Activated T-helper 2 cell treated with anti-CD3 and anti-CD28 coated beads, Interferon-gamma antibody, Interleukin-2, Interleukin-4, amounts not matched to agents 10 μg/mL and 5 μg/mL and 100 μg/mL, durations not matched to agents 14 hours and 24 hours and 36 hours (primary cell): ENCODE measurements at regions not wholly inside any gene's neighbourhood (a gene's known extent, or its start where the extent isn't known, plus 50 kb on each side); places are given as distances from the start of the nearest gene placed in this dataset.

Experiments
- DNase-seq: peaks from one replicate; pipeline ENCODE4 v3.0.0; 2021; ENCODE audit warnings: low spot score
- H3K27ac Mint-ChIP-seq: one replicate; pipeline ENCODE4 v1.8.0; 2021; ENCODE audit warnings: mixed read lengths
- H3K27me3 Mint-ChIP-seq: one replicate; pipeline ENCODE4 v1.8.0; 2021; ENCODE audit warnings: low read depth, mixed read lengths
- H3K36me3 Mint-ChIP-seq: one replicate; pipeline ENCODE4 v1.8.0; 2021; ENCODE audit warnings: low read depth, mixed read lengths
- H3K4me1 Mint-ChIP-seq: one replicate; pipeline ENCODE4 v1.8.0; 2021; ENCODE audit warnings: low read depth, mixed read lengths
- H3K4me3 Mint-ChIP-seq: one replicate; pipeline ENCODE4 v1.8.0; 2021; ENCODE audit warnings: low read depth, mild to moderate bottlenecking, moderate library complexity, mixed read lengths
- H3K9me3 Mint-ChIP-seq: one replicate; pipeline ENCODE4 v1.8.0; 2021; ENCODE audit warnings: mixed read lengths
- intact Hi-C: fragments of 100-400 bp; cut with micrococcal nuclease; formaldehyde crosslinking; loops from one replicate; pipeline ENCODE4 v1.15.1; 2023

- peaks cover 24% of the 10 kb centered on the region for H3K36me3 Mint-ChIP-seq
- H3K4me3 Mint-ChIP-seq, result no peak overlapping the region
- DNase-seq, result no peak
- intact Hi-C loops, result loop anchor here (5.0 kb wide), 2 partner anchors 52 to 142 kb away; no protein-coding TSS in a partner anchor
- no peaks in the 10 kb centered on the region for H3K27me3 Mint-ChIP-seq
- H3K27ac Mint-ChIP-seq, result peak overlapping the region; percentile 53
- peaks cover 64% of the 10 kb centered on the region for H3K4me1 Mint-ChIP-seq
- H3K9me3 Mint-ChIP-seq, result peaks cover 14% of the 10 kb centered on the region
Measured at GRCh38 chr7:41874201-41874785, 171.4 kb upstream of the INHBA start.

- no peak for DNase-seq
- Mint-ChIP-seq H3K27ac (no peak overlapping the region), H3K4me3 (no peak overlapping the region), H3K4me1 (peaks cover 67% of the 10 kb centered on the region), H3K36me3 (peaks cover 20% of the 10 kb centered on the region), H3K9me3 (peaks cover 14% of the 10 kb centered on the region), H3K27me3 (no peaks in the 10 kb centered on the region)
- intact Hi-C loops, result loop anchor here (5.0 kb wide), 2 partner anchors 51 to 141 kb away; no protein-coding TSS in a partner anchor
Measured at GRCh38 chr7:41873741-41874140, 170.9 kb upstream of the INHBA start.

- Mint-ChIP-seq H3K27me3 (no peaks in the 10 kb centered on the region), H3K27ac (no peak overlapping the region), H3K4me3 (no peak overlapping the region), H3K9me3 (peaks cover 21% of the 10 kb centered on the region), H3K36me3 (peaks cover 20% of the 10 kb centered on the region), H3K4me1 (peaks cover 69% of the 10 kb centered on the region)
- no peak for DNase-seq
- intact Hi-C loops, result loop anchor here (5.0 kb wide), 2 partner anchors 51 to 141 kb away; no protein-coding TSS in a partner anchor
Measured at GRCh38 chr7:41872966-41873365, 170.1 kb upstream of the INHBA start.

GRCh38 chr7:41870461-41871138 is 167.7 kb upstream of the INHBA start:
- Mint-ChIP-seq H3K27me3 (no peaks in the 10 kb centered on the region), H3K27ac (peak overlapping the region; percentile 74), H3K4me1 (peaks cover 58% of the 10 kb centered on the region), H3K4me3 (no peak overlapping the region), H3K36me3 (peaks cover 25% of the 10 kb centered on the region), H3K9me3 (peaks cover 36% of the 10 kb centered on the region)
- intact Hi-C loops, result loop anchor here (1.0 to 5.0 kb wide), 3 partner anchors 11 to 138 kb away; no protein-coding TSS in a partner anchor
- DNase-seq, result no peak

GRCh38 chr7:41869997-41870396 is 167.1 kb upstream of the INHBA start:
- Mint-ChIP-seq H3K36me3 (peaks cover 26% of the 10 kb centered on the region), H3K27ac (peak overlapping the region; percentile 74), H3K9me3 (peaks cover 40% of the 10 kb centered on the region), H3K4me3 (peak overlapping the region; percentile 24), H3K27me3 (no peaks in the 10 kb centered on the region), H3K4me1 (peaks cover 52% of the 10 kb centered on the region)
- DNase-seq, result no peak
- intact Hi-C loops, result loop anchor here (1.0 to 5.0 kb wide), 3 partner anchors 11 to 138 kb away; no protein-coding TSS in a partner anchor

GRCh38 chr7:41869596-41869995 is 166.7 kb upstream of the INHBA start:
- H3K36me3 Mint-ChIP-seq, result peaks cover 26% of the 10 kb centered on the region
- no peak for DNase-seq
- H3K9me3 Mint-ChIP-seq, result peaks cover 41% of the 10 kb centered on the region
- H3K27ac Mint-ChIP-seq, result peak overlapping the region; percentile 35
- no peaks in the 10 kb centered on the region for H3K27me3 Mint-ChIP-seq
- intact Hi-C loops, result no loop called here
- H3K4me3 Mint-ChIP-seq, result no peak overlapping the region
- peaks cover 48% of the 10 kb centered on the region for H3K4me1 Mint-ChIP-seq

- Mint-ChIP-seq H3K4me1 (peaks cover 43% of the 10 kb centered on the region), H3K27ac (peak overlapping the region; percentile 35), H3K36me3 (peaks cover 27% of the 10 kb centered on the region), H3K9me3 (peaks cover 46% of the 10 kb centered on the region), H3K4me3 (no peak overlapping the region), H3K27me3 (no peaks in the 10 kb centered on the region)
- no peak for DNase-seq
- intact Hi-C loops, result no loop called here
Measured at GRCh38 chr7:41869091-41869490, 166.2 kb upstream of the INHBA start.

GRCh38 chr7:41867639-41868280 is 164.9 kb upstream of the INHBA start:
- Mint-ChIP-seq H3K27me3 (no peaks in the 10 kb centered on the region), H3K4me3 (no peak overlapping the region), H3K9me3 (peaks cover 51% of the 10 kb centered on the region), H3K27ac (no peak overlapping the region), H3K36me3 (peaks cover 28% of the 10 kb centered on the region), H3K4me1 (peaks cover 32% of the 10 kb centered on the region)
- intact Hi-C loops, result no loop called here
- no peak for DNase-seq

- Mint-ChIP-seq H3K27me3 (no peaks in the 10 kb centered on the region), H3K36me3 (peaks cover 19% of the 10 kb centered on the region), H3K4me3 (no peak overlapping the region), H3K4me1 (peaks cover 8% of the 10 kb centered on the region), H3K9me3 (peaks cover 30% of the 10 kb centered on the region), H3K27ac (no peak overlapping the region)
- DNase-seq, result no peak
- intact Hi-C loops, result loop anchor here (2.0 kb wide), 1 partner anchor 19 kb away; no protein-coding TSS in a partner anchor
Measured at GRCh38 chr7:41862261-41862660, 159.4 kb upstream of the INHBA start.

GRCh38 chr7:41861642-41862041 is 158.8 kb upstream of the INHBA start:
- intact Hi-C loops, result loop anchor here (2.0 kb wide), 1 partner anchor 19 kb away; no protein-coding TSS in a partner anchor
- H3K36me3 Mint-ChIP-seq, result peaks cover 19% of the 10 kb centered on the region

GRCh38 chr7:41858201-41858600 is 155.3 kb upstream of the INHBA start:
- Mint-ChIP-seq H3K36me3 (no peaks in the 10 kb centered on the region), H3K9me3 (no peaks in the 10 kb centered on the region), H3K27me3 (peaks cover 7% of the 10 kb centered on the region), H3K27ac (no peak overlapping the region), H3K4me1 (peaks cover 19% of the 10 kb centered on the region), H3K4me3 (no peak overlapping the region)
- intact Hi-C loops, result no loop called here
- no peak for DNase-seq

More at GRCh38 chr7:41861642-41862041, 158.8 kb upstream of the INHBA start:
- Mint-ChIP-seq H3K27ac (no peak overlapping the region), H3K4me1 (peaks cover 10% of the 10 kb centered on the region), H3K4me3 (no peak overlapping the region), H3K27me3 (peaks cover 3% of the 10 kb centered on the region), H3K9me3 (peaks cover 26% of the 10 kb centered on the region)
- no peak for DNase-seq

GRCh38 chr7:41855798-41856197 is 152.9 kb upstream of the INHBA start:
- peaks cover 17% of the 10 kb centered on the region for H3K4me1 Mint-ChIP-seq

GRCh38 chr7:41847606-41848005 is 144.7 kb upstream of the INHBA start:
- Mint-ChIP-seq H3K9me3 (peaks cover 40% of the 10 kb centered on the region), H3K27me3 (peaks cover 6% of the 10 kb centered on the region), H3K4me3 (no peak overlapping the region), H3K27ac (no peak overlapping the region), H3K36me3 (peaks cover 6% of the 10 kb centered on the region), H3K4me1 (peaks cover 8% of the 10 kb centered on the region)
- DNase-seq, result no peak
- intact Hi-C loops, result no loop called here

More at GRCh38 chr7:41855798-41856197, 152.9 kb upstream of the INHBA start:
- H3K27ac Mint-ChIP-seq, result no peak overlapping the region
- no peaks in the 10 kb centered on the region for H3K36me3 Mint-ChIP-seq
- peaks cover 6% of the 10 kb centered on the region for H3K9me3 Mint-ChIP-seq
- DNase-seq, result no peak
- H3K27me3 Mint-ChIP-seq, result peaks cover 13% of the 10 kb centered on the region
- no peak overlapping the region for H3K4me3 Mint-ChIP-seq
- intact Hi-C loops, result no loop called here
